HG03520 (cell line): ENCODE measurements at regions not wholly inside any gene's neighbourhood (a gene's known extent, or its start where the extent isn't known, plus 50 kb on each side); places are given as distances from the start of the nearest gene placed in this dataset.

Experiments
- ATAC-seq: cut with Tn5 transposase; IDR thresholded peaks from one replicate; pipeline ENCODE4 v1.9.1; 2021; ENCODE audit warnings: mild to moderate bottlenecking, moderate library complexity; ENCODE audit not compliant: unreplicated experiment

DNA sequence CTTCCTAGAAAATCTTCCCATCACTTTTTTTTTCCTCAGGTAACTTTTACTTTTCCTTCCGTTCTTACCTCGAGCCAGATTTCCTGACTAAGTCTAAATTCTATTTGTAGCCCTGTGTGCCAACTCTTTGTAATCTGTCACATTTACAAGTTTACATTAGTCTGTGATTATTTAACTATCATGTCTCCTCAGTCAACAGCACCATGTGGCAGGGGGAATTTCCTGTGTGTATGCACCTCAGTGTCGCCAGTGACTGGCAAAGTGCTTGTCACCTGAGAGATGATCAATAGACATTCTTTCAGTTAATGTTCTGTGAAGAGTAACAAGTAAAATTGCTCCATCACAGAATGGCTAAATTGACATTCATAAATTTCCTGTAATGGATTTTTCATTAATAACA lies 468.5 kb downstream of the PDGFC start:
- ATAC-seq = no peak

DNA sequence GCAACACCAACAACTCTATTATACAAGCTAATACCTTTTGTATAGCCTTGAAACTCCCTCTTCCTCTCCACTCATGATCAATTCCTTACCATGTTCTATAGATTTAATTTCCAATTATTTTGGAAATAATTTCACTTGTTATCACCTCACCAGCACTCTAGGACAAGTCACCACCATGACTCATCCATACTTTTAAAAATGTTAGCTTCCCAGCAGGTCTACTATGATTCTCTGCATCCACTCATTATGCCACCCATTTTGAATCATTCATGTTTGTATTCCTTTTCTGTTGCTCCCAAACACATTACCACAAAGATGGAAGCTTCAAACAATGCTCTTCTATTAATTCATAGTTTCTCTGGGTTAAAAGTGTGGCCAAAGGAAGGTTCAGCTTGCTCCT lies 469.6 kb downstream of the PDGFC start:
- no peak for ATAC-seq

DNA sequence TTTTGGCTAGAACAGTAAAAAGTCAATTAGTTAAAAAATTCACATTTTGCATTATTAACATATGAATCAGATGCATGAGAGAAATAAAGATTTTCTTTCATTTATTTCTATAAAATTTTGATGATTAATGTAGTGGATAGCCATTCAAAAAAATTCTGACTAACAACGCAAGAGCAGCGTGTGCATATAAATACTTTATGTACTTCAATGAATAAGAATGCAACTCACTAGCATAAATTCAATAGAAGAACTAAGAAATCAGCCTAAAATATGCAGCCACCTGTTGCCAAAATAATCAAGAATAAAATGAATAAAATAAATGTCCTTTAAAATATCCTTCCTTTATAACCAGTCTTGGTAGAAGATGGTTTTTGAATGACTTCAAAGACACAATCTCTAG lies 471.9 kb downstream of the PDGFC start:
- ATAC-seq = no peak

DNA sequence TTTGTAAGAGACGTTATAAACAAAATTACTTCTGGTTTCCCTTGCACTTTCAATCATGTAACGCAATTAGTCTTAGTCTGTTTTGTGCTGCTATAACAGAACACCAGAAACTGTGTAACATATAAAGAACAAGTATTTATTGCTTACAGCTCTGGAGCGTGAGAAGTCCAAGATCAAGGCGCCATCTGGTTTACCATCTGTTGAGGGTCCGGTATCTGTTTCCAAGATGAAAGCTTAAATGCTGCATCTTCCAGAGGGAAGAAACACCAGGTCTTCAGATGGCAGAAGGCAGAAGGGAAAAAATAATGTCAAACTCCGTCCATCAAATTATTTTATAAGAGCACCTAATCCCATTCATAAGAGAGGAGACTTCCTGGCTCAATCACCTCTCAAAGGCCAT lies 474.1 kb downstream of the PDGFC start:
- ATAC-seq = no peak

DNA sequence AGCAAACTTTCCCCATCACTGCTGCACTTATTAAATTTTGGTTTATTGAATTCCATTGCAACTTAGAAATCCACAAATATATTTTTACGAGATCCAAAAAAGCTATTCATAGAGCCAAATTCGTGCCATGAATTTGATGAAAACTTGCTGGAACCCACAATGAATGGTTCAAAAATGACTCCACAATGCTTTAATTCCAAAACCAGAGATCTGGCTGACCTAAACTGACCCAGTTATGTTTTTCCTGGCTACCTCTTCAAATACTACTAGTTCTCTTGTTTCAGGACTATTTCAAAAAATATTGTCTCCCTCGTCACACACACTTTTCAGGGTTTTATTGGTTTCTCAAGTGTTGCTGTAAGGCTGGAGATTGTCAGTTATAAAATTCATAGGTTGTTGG lies 474.8 kb downstream of the PDGFC start:
- ATAC-seq = no peak

DNA sequence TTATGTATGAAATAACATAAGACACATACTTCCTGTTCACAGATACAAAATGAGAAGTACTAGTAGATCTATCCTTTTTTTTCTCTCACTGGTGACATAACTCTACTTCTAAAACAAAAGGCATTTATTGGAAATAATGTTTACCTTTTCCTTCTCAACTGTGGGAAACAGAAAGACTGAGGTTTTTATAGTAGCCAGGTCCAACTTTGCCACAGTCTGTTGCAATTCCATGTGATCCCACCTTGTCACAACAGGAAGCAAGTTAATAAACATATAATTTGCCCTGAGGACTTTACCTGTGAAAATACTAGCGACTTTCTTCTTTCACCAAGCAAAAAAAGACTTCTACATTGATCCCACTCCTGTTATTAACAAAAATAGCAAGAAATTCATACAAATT lies 475.8 kb downstream of the PDGFC start:
- no peak for ATAC-seq

DNA sequence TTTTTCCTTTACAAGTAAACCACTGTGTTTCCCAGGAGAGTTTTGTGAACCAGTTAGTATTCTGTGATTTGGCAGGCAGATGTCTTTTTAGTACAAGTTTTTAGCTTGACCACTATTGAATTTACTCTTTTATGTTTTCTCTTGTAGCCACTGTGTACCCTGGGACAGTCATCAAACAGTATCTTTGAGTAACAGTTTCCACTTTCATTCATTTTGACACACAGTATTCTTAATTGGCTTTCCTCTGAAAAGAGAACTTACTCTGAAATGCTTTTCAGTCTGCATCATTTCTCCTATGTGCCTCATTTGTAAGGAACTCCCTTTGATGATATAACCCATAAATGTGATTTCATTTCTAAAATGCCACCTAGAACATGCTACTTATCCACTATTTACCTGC lies 476.5 kb downstream of the PDGFC start:
- no peak for ATAC-seq

DNA sequence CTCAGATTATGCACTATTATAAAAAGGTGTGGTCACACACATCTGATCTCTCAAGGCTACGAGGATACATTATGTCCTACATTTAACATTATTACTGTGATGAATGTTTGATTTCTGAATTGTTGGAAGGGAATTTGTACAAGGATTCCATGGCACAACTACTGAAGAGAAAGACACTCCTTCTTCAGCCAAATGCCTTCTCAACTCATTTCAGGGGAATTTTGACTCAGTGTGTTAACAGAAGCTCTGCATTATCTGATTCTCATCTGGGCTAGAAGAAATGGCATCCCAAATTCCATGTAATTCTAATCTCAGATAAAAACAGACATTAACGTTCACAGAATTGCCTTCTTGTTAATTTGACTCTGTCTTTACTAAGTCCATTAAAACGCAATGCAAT lies 477.7 kb downstream of the PDGFC start:
- ATAC-seq = no peak

DNA sequence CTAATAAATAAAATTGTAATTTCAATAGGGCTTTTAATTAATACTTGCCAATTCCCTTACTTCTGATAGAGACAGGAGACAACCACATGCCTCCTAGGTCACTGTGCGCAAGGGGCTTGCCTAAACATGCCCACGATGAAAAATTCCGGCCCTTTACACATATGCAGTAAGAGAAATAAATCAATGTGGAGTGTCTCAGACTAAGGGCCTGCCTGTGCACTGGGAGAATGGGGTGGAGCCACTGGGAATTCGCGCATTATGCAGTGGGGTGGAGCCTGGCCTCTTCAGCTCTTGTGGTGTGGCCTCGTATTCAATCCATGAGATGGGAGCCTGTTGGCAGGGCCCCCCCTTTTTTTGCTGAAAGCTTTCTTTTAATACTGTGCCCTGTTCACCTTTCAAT lies 484.5 kb downstream of the PDGFC start:
- ATAC-seq = no peak

DNA sequence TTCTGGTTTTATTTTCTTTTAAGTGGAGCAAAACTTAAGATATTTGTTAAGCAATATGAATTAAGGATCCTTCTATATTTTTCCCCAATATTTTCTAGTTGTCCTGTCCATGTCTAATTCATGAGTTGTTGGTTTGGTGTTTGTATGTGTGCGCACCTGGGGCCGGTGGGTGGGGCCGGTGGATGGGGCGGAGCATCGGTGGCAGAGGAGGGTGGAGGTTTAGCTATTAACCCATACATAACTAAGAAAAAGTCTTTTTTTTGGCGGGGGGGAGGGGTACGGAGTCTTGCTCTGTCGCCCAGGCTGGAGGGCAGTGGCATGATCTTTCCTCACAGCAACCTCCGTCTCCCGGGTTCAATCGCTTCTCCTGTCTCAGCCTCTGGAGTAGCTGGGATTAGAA lies 489.8 kb downstream of the PDGFC start:
- no peak for ATAC-seq

DNA sequence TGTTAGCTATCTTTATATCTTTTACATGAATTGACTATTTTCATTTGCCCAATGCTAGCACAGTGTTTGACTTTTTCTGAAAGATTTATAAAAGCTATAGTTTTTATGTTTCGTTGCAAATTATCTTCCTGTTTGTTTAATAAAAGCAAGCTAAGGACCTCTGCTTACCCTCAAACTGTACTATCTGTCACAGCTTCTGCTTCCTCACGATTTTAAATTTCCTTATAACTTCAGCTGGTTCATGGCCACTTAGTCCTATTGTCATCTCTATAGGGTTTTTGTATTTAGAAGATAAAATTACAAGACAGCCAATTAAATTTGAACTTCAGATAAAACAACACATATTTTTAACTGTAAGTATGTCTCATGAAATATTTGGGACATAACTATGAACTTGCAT lies 494.0 kb downstream of the PDGFC start:
- no peak for ATAC-seq

DNA sequence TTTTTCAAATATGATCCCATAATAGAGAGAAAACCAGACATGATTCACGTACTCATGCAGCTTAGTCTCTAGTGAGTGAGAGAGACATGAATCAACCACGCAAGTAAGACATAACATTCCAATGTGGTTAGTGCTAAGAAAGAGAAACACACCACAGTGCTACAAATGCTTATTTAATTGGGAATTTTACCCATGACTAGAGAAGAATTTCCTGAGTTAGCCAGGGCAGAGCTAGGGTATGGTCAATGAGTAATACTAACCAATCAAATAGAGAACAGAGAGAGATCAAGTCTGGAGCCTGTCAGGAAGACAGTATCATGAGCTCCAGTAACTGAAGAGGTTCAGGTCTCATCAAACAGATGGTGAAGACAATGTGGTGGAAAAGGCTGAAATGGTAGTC lies 495.2 kb downstream of the PDGFC start:
- ATAC-seq = no peak

DNA sequence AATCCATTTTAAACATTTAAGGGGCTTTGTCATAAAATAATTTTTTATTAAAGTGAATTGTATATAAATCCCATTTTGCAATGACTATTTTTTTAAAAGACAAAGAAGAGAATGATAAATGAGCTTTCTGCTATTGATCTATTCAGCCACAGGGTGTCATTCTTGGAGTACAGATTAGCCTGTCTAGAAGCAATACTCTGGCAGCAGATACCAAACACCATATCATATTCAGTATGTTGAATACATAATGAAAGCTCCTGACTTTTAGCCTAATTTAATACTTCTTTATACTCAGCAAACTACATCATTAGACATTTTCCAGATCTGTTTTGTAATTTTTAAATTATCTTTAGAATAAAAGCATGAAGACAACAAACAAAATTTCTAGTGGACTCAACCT lies 496.3 kb downstream of the PDGFC start:
- no peak for ATAC-seq

DNA sequence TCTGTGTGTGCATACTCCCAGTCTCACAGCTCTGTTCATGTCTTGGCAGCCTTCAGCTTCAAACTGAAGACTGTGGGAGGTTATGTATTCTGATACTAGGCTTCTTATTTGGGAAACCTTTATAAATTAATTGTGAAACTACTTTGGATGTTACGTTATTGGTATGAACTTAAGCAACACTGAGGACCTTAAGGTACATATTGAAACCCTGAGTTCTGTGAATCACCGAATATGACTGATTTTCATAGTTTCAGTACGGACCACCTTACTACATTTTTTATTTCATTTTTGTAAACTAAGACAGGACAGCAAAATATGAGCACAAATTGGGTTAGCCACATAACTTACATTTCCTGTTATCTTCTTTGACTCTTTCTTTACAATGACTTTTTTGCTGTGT lies 498.4 kb downstream of the PDGFC start:
- no peak for ATAC-seq

DNA sequence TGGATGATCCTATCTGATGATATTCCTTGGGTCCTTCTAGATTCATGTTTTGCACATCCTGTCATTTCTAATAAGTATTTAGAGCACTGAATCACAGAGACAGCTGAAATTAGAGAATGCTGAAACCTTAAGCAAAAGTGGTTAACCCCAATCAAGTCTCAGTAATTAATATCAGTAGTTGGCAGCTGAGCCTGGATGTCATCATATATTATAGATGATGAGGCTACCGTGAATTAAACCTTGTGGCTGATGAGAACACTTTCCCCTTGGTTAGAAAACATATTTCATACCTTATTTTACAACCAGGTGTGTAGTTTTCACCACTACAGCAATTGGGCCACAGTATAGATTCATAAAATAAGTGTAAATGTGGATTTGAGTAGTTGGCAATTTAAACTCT lies 499.0 kb downstream of the PDGFC start:
- ATAC-seq = no peak

DNA sequence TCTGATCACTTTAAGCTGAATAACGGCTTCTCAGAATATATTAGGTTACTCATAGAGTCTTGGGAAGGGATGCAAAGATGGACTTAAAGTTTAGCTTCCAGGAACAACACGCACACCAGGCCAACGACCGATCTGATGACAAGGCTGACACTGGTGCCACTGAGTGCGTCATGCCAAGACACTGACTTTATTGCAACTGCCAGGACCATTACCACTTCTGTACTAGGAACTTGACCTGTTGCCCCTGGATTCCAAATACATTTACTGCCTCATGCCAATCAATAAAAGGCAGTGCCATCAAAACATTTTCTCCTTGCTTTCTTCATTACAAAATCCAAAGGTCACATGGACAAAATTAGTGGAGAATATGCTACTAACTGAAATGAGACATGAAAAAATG lies 505.9 kb upstream of the CTSO start:
- ATAC-seq = no peak

DNA sequence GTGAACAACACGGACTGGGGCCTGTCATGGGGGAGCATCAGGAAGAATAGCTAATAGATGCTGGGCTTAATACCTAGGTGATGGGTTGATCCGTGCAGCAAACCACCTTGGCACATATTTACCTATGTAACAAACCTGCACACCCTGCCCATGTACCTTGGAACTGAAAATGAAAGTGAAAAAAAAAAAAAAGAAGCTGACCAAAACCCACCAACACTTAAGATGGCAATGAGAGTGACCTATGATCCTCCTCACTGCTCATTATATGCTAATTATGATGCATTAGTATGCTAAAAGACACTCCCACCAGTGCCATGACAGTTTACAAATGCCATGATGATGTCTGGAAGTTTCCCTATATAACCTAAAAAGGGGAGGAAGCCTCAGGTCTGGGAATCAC lies 503.2 kb upstream of the CTSO start:
- no peak for ATAC-seq

DNA sequence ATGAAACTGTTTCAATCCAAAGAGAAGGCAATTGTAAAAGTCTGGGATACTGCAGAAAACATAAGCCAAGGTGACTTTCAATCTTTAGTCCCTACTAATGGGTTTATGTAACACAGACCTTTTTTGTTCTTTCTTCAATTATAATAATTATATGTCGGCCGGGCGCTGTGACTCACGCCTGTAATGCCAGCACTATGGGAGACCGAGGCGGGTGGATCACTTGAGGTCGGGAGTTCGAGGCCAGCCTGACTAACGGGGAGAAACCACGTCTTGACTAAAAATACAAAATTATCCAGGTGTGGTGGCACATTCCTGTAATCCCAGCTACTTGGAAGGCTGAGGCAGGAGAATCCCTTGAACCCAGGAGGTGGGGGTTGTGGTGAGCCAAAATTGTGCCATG lies 489.8 kb upstream of the CTSO start:
- no peak for ATAC-seq

DNA sequence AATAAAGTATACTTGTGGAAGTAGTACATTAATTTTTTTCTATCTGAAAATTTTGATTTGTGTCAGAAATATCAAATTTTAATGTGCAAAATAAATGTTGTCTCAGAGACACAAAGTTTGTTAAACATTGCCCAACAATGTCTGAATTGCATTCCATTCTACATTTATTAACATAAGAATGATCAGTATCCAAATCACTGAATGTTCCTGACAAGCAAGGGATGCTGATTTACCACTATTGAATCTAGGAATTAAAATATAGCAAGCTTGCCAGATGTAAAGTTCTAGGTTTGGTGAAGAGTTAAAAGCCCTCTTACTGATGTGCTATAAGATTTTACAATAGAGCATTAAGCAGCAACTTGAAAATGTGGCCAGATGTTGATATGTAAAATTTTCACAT lies 489.2 kb upstream of the CTSO start:
- ATAC-seq = no peak

DNA sequence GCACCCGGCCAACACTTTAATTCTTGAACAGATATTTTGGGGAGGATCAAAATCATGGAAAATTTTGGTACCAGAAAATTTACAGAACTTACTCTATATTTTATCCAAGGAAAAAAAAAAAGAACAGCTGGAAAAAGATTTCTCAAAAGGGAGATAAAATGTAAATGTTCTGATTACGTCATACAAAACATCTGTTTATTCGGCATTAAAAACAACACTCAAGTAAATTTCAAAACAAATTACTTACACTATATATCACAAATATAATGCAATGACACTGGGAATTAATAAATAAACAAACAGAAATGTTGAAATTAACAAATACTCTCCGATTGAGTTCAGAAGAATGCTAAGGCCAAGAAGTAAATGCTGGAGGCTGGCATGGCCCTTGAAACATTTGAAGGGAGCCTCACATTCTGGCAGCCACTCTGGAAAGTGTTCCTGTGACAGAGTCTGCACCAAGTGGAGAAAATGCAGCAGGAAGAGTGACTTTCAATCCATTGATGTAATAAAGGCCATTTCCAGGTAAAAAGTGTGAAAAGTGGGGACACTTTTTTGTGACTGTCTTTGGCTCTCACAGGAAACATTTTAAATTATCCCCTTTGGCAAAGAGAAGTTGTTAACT lies 486.0 kb upstream of the CTSO start:
- no peak for ATAC-seq

DNA sequence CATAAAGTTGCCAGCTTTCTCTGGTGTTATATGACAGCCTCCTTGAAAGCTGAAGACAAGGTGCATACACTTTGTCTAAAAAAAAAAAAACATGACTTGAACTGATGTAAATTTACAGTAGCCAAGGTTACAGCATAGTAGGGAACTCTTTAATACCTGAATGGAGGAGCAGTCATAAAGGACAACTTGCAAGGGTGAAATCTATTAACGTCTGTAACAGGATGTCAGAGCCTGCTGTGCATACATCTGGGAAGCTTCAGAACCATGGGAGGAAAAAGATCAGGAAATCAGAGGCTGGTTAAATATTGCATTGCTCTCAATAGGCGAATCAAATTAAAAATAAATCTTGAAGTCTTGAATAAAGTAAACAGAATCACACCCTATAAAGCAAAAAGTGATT lies 484.0 kb upstream of the CTSO start:
- no peak for ATAC-seq

DNA sequence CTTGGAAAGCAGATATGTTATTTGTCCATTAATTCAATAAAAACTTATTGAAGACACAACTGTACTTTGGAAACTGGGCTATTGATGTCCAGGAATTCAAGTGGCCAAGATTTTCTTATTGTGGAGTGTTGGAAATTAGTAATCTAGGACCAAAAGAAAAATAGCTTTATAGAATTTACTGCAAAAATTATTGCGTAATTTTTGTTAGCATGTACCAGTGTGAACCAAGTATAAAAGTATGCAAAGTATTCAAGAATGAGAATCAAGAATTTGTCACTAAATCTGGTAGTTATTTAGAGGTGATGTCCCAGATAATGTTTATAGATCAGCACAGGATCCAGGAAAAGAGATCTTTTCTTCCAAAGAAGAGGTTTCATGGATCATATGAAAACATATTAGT lies 468.9 kb upstream of the CTSO start:
- no peak for ATAC-seq

DNA sequence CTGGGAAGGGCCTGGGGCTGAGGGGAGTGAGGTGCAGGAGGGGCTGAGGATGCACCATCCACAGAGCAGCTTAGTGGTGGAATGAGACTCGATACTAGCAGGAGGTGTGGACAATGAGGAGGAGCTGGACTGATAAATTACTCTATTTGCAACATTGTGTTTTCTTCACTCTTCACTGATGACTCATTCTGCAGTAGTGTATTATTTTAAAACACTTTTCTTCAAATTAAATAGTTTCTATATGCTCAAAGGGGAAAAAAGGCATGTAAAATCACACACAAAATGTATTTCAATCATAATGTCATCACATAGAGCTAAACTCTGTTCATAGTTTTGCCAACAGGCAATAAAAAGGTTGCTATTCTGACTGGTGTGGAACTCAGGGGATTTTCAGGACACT lies 467.0 kb upstream of the CTSO start:
- no peak for ATAC-seq
